COLO668 (cell line): ENCODE measurements at regions not wholly inside any gene's neighbourhood (a gene's known extent, or its start where the extent isn't known, plus 50 kb on each side); places are given as distances from the start of the nearest gene placed in this dataset.

Source experiments
- DNase-seq: peaks from one replicate; lab custom pipeline; 2025; ENCODE audit not compliant: unreplicated experiment; lab: John Stamatoyannopoulos, UW

DNA sequence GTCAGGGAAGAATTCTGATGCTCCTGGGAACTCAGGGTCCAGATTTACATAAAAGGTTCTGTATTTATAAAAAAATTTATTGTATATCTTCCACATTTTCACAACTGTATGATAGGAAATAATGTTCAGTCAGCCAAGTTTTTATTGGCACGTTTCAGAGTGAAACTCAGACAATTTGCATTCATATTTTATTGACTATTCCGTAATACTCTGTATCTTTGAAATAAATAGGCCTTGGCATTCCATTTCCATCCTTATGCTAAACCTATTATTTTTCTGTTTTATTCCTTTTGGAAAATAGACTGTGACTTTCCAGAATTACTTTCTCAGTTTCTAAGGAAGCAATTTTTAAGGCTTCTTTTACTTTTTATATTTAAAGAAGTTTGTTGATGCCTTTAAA, 329.0 kb downstream of the OLFM3 start:
- no peak for DNase-seq

DNA sequence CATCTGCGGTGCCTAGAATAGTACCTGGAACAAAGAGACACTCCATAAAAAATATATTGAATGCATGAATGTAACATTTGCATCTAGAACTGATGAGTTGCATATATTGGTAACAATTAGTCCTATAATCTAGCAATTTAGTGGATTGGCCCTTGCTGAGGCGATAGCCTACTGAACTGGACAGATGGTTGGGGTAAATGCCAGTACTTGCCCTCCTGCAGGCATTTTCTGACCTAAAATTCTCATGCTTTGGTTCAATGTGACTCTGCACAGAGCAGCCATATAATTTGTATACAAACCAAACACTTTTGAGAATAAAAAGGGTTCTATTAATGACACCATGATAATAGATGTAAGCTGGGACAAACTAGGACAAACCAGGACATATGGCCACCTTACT, 313.6 kb downstream of the OLFM3 start:
- DNase-seq: no peak

DNA sequence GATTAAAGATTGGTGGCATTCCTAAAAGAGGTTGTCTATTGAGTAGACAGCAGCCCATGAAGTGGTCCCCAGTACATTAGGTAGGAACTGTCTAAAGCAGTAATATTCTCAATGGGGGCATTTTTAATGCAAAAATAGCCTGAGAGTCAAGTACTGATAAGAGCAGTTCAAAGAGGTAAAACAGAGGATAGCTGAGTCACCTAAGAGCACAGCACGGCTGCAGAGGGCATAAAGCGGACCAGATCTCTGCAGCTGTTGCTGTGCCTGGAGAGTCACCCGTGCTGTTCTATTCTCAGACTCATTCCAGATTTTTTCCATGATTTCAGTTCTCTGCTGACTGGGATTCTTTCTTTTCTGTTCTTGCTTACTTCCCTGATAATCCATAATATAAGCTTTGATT, 313.2 kb downstream of the OLFM3 start:
- DNase-seq: no peak

DNA sequence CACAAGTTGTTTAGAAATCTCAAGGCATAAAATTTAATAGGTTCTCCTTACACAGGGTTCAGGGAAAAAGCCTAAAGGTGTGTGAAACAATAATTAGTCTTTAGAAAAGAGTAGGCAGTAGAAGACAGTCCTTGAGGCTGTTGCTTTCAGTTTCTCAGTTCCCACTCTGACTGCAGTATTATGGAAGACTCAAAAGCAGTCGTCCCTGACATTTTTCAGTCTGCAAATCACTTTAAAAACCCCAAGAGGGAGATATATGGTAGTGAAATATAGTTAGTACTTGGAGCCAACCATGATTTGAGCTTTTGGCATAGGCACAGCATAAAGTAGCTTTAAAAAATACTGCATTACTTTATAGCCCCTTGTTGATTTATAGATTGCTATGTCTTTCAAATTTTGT, 299.7 kb downstream of the OLFM3 start:
- DNase-seq: no peak

DNA sequence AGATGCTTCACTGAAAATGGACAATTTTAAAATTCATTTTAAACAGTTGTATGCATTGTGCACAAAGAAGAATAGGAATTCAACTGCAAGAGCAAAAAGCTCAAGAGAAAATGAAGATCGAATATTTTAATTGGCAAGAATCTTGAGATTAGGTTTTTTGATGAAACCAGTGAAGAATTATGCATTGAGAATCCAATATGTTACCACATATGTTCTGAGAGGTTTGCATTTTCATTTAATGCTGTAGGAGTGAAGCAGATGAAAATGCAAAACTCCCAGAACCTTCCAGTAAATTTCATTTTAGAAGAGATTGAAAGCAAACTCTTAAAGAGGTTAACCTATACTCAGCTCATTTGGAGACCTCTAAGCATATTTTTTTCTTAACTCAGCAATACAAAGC, 298.0 kb downstream of the OLFM3 start:
- no peak for DNase-seq

DNA sequence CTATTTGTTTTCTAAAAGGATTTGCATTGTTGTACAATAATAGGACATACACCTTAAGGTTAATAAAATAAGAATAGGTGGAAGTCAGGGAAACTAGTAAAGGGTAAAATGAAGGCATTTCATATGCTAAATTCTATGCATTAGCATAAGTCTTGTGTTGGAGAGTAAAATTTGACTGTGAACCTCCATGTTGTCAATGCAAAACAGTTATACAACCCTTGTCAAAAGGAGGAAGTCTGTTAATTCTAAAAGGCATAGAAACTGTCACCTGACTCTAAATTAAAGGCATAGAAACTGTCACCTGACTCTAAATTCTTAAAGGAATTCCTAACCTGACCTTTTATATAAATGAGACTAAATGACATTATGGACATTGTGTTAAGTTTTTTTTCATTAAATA, 291.8 kb downstream of the OLFM3 start:
- no peak for DNase-seq

DNA sequence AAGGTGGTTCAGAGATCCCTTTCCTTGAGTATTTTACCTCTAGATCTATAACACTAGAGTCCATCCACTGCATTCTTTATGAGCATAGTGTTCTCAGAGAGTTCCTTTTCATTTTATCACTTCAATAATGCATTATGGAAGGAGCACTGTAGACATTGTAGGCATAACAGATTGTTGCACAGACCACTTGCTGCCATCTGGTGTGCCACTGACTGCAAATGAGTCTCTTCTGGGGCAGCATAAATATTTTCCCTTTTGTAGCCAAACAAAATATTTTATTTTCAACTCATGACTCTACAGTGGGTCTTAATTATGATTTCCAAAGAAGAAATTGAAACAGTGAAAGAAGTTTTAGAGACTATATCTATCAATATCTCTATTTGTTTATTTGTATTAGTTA, 290.4 kb downstream of the OLFM3 start:
- no peak for DNase-seq

DNA sequence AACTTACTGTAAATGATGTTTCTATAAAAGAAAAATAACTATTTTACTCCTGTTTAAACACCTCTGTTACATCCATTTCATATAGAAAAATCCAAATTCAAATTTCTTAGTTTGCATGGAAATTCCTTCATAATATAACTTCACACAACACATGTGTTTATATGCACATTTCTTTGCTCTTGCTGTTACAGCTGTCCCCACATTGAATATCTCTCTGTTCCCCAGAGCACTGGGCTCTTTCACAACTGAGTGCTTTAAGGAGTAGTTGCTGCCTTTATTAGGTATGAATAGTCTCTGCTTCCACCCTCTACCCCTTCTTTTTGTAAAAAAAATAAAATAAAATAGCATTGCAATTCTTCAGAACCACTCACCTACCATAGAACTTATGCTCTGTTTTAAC, 287.0 kb downstream of the OLFM3 start:
- no peak for DNase-seq

DNA sequence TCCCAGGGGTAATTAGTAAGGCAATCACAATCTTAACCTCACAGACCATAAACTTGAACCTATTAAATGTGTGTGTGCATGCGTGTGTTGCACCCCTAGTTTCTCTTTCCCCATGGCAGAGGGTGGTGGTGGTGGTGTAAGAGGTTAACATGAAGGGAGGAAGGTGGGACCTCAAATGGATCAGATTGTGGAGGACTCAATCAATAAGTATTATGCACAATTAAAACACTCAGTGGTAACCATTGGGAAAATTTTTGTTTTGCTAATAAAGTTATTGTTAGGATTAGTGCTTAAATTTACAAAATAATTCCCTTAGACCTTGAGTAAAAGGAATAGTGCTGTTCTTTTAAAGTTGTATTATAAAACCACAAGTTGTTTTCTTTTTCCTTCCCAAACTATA, 283.0 kb downstream of the OLFM3 start:
- DNase-seq: no peak

DNA sequence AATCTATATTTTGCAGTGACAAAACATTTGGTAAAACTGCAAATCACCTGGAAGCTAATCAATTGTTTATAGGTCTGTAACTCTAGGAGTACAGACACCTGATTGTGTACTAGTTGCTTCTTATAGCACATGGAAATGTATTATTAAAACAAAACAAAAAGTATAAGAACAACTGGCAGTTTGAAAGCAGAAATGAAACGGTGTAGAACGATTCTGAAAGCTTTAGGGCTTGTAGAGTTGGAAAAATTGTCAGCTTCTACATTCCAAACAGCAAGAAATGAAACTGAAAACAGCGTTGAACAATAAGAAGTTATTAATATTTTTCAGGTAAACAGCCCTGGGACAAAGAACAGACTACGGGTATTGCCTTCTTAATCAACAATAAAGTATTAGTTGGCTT, 273.3 kb downstream of the OLFM3 start:
- no peak for DNase-seq

DNA sequence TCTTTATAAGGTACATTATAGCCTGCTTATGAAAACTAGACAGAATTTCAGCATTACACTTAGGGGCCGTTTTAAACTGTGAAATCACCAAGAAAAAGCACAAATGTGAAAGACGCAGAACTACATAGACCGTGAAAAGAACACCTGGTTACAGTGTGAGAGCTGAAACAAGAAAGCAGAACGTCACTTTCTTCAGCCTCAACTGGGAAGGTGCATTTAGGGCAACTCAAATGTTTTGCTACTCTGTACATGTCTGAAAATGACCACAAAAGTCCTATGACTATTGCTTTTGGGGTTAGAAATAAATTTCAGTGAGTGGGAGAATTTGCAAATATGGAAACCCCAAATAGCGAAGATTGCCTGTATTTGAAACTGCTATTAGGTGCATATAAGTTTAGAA, 268.7 kb downstream of the OLFM3 start:
- no peak for DNase-seq

DNA sequence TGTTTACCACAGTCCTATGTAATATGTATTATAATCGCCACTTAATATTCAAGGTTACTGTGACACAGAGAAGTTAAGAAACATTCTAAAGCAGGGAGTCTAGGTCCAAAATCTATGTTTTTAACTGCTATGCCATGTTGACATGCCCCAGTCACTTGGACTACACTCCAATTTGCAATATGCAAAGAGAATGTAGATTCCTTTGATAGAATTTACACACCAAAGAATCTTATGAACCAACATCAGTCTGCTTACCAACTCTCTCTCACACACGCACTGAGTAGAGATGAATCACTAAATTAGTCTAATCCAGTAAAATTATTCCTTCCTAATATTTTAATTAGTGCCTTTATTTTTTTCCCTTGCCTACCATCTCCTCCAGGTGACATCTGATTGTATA, 266.2 kb downstream of the OLFM3 start:
- DNase-seq: no peak

DNA sequence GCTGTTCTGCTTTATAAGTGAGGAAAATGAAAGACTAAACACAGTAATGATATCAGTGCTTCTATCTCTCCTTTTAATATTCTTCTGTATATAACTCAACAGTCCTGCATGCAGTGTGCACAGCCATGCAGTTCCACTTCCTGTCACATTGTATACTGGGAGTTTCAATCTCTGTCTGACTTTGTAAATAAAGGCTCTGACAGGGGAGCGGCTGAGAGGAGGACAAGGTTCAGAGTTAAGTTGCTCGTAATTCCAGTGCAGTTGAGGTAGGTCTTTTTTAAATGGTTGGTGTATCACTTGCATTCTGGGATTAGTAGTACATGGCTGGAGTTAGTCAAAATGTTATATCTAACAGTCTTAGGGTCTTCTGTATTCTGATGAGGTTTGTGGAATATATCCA, 264.5 kb downstream of the OLFM3 start:
- no peak for DNase-seq

DNA sequence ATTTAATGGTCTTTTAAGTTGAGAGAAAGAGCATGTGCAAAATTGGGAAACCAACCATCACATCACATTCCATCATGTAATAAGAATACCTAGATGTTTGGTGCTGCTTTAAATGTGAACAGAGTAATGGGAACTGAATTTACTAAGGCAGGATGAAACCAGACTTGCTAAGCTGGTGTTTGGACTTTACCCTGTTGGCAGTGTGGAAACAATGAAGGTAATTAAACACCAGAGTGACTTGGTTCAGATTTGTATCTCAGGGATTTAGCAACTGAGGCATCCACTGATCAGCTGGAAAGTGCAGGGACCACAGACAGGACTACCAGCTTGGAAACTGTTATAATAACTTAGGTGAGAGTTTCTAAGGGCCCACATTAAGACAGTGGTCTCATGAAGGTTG, 263.4 kb downstream of the OLFM3 start:
- DNase-seq: no peak

DNA sequence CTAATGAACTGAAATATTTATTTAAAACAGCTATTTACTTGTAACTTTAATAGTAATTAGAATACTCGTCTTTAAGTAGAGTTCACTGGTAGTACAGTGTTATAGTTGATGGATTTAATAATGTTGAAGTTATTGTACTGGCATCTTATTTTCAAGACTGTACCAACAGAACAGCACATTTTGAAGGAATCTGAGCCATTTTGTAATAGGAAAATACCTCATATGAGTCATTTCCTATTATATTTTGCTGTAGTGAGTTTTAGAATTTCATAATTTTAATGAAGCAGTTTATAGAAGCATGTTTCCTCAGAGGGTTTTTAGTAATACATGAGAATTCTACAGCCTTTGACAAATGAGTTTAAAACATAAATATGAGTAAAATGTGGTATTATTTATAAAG, 258.3 kb downstream of the OLFM3 start:
- DNase-seq: no peak

DNA sequence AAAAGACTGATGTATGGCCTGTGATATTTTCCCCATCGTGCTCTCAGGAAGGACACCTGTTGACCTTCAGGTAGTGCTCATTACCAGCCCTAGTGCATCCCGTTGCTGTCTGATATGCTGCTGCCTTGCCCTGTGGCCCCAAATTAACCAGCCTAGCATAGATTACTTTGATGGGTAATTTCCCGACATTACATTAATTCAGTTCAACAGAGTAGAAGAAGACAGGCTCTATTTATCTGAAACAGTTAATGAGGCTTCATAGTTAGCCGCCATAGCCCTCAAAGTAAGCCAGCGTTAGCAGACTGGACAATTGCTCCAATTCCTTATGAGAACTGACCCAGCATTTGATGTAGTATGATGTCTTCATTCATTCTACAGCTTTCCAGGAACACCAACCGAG, 257.6 kb downstream of the OLFM3 start:
- DNase-seq: no peak

DNA sequence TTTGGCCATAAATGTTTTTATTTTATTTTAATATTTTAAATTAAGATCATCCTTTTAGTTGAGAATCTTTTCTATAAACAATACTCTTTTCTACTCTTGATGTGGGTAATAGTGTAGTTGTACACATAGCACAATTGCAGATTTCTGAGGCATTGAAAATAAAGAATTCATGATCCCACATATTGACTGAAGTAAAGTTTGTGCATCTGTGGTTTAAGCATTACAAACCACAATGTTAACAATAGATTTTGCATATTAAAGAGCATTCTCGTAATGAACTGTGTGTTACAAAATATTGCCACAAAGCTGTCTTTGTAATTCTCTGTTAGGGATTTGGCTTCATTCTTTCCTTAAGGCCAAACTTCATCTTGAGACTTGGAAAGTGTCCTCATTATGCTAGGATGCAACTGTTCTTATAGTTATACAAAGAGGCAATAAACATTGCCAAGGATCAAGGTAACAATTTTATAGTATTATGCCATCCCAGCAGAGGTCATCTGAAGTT, 256.8 kb downstream of the OLFM3 start:
- no peak for DNase-seq

DNA sequence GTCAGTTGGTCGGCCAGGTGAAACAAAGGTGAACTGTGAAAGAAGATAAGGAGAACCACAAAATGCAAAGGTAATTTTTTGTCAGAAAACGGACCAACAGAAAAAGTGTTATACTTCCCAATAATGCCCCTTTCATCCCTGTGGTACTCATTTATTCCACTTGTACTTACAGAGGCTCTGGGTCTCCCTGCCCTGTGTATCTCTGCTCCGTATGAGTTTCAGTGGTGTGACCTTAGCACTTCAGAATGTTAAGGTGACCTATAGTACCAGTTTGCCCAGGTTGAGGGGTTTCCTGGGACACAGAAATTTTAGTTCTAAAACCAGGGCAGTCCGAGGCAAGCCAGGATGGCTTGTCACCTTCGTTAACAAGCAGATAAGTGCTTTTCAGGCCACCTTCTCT, 254.8 kb downstream of the OLFM3 start:
- DNase-seq: no peak

DNA sequence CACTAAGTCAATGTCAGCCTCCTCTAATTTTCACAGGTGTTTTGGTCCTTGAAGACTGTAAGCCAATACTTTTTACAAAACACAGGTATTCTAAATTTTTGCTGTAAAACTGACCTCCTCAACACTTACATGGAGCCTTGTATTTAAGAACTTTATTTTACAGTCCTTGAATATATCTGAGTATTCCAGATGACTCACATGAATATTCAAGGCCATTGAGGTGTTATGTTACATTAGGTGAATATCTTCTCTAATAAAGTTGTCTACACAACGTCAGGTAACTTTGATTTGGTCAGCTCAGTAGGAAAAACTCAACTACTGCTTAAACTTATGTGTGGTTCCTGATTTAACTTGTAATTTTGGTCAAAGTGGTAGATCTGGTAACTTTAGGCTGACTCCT, 254.2 kb downstream of the OLFM3 start:
- no peak for DNase-seq

DNA sequence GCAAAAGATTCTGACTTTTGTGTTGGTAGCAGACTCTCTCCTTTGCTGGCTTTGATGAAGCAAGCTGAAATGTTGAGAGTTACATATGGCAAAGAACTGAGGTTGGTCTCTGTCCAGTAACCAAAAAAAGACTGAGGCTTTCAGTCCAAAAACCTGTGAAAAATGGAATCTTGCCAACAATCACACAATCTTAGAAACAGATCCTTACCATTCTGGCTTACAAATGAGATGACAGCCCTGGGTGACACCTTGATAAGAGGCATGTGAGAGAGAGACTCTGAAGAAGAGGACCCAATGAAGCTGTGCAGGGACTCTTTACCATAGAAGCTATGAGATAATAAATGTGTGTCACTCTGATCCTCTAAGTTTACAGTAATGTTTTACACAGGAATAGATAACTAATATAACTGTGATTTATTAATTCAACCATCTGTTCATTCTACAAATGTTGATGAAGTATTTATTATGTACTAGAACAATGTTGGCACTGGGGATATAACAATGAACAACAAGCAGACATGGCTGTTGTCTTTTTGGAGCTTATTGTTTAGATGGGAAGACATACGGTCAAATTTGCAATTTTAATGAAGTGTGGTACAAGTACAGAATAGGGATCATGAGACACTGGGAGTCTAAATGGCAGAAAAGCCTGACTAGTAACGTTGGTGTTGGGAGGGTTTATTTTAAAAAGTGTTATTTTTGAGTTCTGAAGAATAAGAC, 251.0 kb downstream of the OLFM3 start:
- DNase-seq: no peak

DNA sequence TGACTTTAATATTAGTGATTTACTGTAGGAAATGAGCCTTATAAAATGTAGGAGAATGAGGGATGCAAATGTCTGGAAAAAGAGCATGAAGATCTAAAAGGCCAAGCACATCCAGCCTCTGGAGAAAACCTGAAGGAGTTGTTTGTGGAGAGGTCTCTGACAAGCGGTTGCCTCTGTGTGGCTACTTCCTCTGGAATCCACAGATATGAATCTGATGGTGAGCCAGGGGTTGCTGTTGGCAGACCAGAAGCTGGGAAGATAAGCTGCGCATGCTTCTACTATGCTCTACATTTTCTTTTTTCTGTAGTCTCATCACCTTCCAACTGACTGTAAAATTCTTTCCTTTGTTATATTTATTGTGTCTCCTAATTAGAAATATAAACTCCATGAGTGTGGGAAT, 248.6 kb downstream of the OLFM3 start:
- DNase-seq: no peak
